SU-DHL-6 (cell line): ENCODE measurements at regions not wholly inside any gene's neighbourhood (a gene's known extent, or its start where the extent isn't known, plus 50 kb on each side); places are given as distances from the start of the nearest gene placed in this dataset.

Source experiments
- H2AFZ ChIP-seq: fragments of 200-600 bp; sonication (generic); 2 replicates; pipeline ENCODE4 v1.6.1; 2014; ENCODE audit warnings: low read depth, mild to moderate bottlenecking, moderate library complexity, mixed read lengths, antibody characterized with exemption, low read length; ENCODE audit not compliant: severe bottlenecking
- H3F3A ChIP-seq: fragments of 200-600 bp; shearing (Covaris generic); 2 replicates; pipeline ENCODE4 v1.6.0; 2016; ENCODE audit warnings: antibody characterized with exemption, mild to moderate bottlenecking; ENCODE audit not compliant: insufficient read depth
- H3K27ac ChIP-seq: fragments of 200-600 bp; sonication (generic); 2 replicates; pipeline ENCODE4 v1.5.1; 2016; ENCODE audit warnings: low read depth, mild to moderate bottlenecking, low read length, moderate library complexity, mixed read lengths
- H3K27me3 ChIP-seq: fragments of 200-600 bp; sonication (generic), shearing (Covaris generic); 2 replicates; pipeline ENCODE4 v1.6.0; 2014; ENCODE audit warnings: mild to moderate bottlenecking, low read length
- H3K36me3 ChIP-seq: fragments of 200-600 bp; sonication (generic); 2 replicates; pipeline ENCODE4 v1.6.1; 2014; ENCODE audit warnings: mild to moderate bottlenecking, low read length, mixed read lengths
- H3K4me2 ChIP-seq: fragments of 300-600, 200-600 bp; shearing (Covaris generic), sonication (generic); 2 replicates; pipeline ENCODE4 v1.6.0; 2014; ENCODE audit warnings: low read length, low read depth, mild to moderate bottlenecking; ENCODE audit not compliant: poor library complexity, severe bottlenecking
- H3K4me3 ChIP-seq: fragments of 200-600 bp; sonication (generic); 2 replicates; pipeline ENCODE4 v1.5.1; 2014; ENCODE audit warnings: antibody characterized with exemption, low read length, mild to moderate bottlenecking, mixed read lengths; ENCODE audit not compliant: insufficient read depth, poor library complexity, severe bottlenecking
- H3K79me2 ChIP-seq: fragments of 200-600 bp; sonication (generic); 2 replicates; pipeline ENCODE4 v1.6.1; 2014; ENCODE audit warnings: mild to moderate bottlenecking, low read length, moderate library complexity; ENCODE audit not compliant: insufficient read depth
- H3K9ac ChIP-seq: fragments of 200-600 bp; sonication (generic); 2 replicates; pipeline ENCODE4 v1.7.0; 2014; ENCODE audit warnings: mild to moderate bottlenecking, low read length
- H3K9me2 ChIP-seq: fragments of 200-600 bp; sonication (generic); replicated peaks from 2 replicates; pipeline ENCODE4 v1.6.1; 2014; ENCODE audit warnings: low read length; ENCODE audit not compliant: insufficient read depth
- H3K9me3 ChIP-seq: fragments of 200-600 bp; sonication (generic); 2 replicates; pipeline ENCODE4 v1.6.1; 2014; ENCODE audit warnings: low read length, mixed read lengths; ENCODE audit not compliant: insufficient read depth
- H4K20me1 ChIP-seq: fragments of 200-600 bp; sonication (generic); 2 replicates; pipeline ENCODE4 v1.6.1; 2014; ENCODE audit warnings: low read depth, mild to moderate bottlenecking, antibody characterized with exemption, low read length, moderate library complexity, mixed read lengths
- CTCF ChIP-seq: fragments of 200-600 bp; sonication (generic); IDR thresholded peaks from one replicate; pipeline ENCODE4 v1.5.1; 2017; ENCODE audit warnings: antibody characterized with exemption, mild to moderate bottlenecking, low read length, moderate library complexity; ENCODE audit not compliant: insufficient read depth, poor library complexity, severe bottlenecking
- EZH2phosphoT487 ChIP-seq: fragments of 200-600 bp; sonication (generic), shearing (Covaris generic); conservative IDR thresholded peaks from 2 replicates; pipeline ENCODE4 v1.6.1; 2018; ENCODE audit warnings: mild to moderate bottlenecking, antibody characterized with exemption, low read length, moderate library complexity, mixed read lengths

GRCh38 chr5:28734396-28734795, 1696.0 kb upstream of the CDH9 start:
- Histone ChIP-seq H3K9ac (no peak overlapping the region), H3K4me3 (no peak overlapping the region), H3K79me2 (no peaks in the 10 kb centered on the region), H3K4me2 (no peak overlapping the region), H3K9me3 (no peaks in the 10 kb centered on the region), H4K20me1 (no peaks in the 10 kb centered on the region), H3K9me2 (no peaks in the 10 kb centered on the region), H2AFZ (peak overlapping the region; percentile 69), H3F3A (no peaks in the 10 kb centered on the region), H3K27me3 (no peaks in the 10 kb centered on the region), H3K36me3 (no peaks in the 10 kb centered on the region), H3K27ac (no peak overlapping the region)
- TF ChIP-seq EZH2phosphoT487: no peak
- no peak for TF ChIP-seq CTCF

- Histone ChIP-seq H3K4me3 (no peak overlapping the region), H3K9me3 (no peaks in the 10 kb centered on the region), H3K79me2 (no peaks in the 10 kb centered on the region), H3K27ac (no peak overlapping the region), H3F3A (no peaks in the 10 kb centered on the region), H3K36me3 (no peaks in the 10 kb centered on the region), H2AFZ (no peak overlapping the region), H4K20me1 (no peaks in the 10 kb centered on the region), H3K9ac (no peak overlapping the region), H3K4me2 (no peak overlapping the region), H3K27me3 (no peaks in the 10 kb centered on the region), H3K9me2 (no peaks in the 10 kb centered on the region)
- TF ChIP-seq EZH2phosphoT487 (no peak), CTCF (no peak)
Observed at GRCh38 chr5:28729067-28729466, 1690.7 kb upstream of the CDH9 start.

- no peaks in the 10 kb centered on the region for H3K36me3 ChIP-seq
- no peak overlapping the region for H3K27ac ChIP-seq
- H2AFZ ChIP-seq: no peak overlapping the region
- H3K9me2 ChIP-seq: no peaks in the 10 kb centered on the region
- H3K9ac ChIP-seq: no peak overlapping the region
- no peak overlapping the region for H3K4me3 ChIP-seq
- H4K20me1 ChIP-seq: no peaks in the 10 kb centered on the region
- H3K27me3 ChIP-seq: no peaks in the 10 kb centered on the region
- H3K9me3 ChIP-seq: no peaks in the 10 kb centered on the region
- no peak overlapping the region for H3K4me2 ChIP-seq
- H3K79me2 ChIP-seq: no peaks in the 10 kb centered on the region
- no peaks in the 10 kb centered on the region for H3F3A ChIP-seq
- TF ChIP-seq EZH2phosphoT487 (no peak), CTCF (no peak)
Observed at GRCh38 chr5:28726815-28727214, 1688.4 kb upstream of the CDH9 start.
